Stimulated activated naive B cell treated with anti-CD40 and anti-IgM and Interleukin-4, amounts not matched to agents 10 μg/mL and 1 μg/mL and 100 μg/mL, for 72 hours (primary cell): ENCODE measurements at regions not wholly inside any gene's neighbourhood (a gene's known extent, or its start where the extent isn't known, plus 50 kb on each side); places are given as distances from the start of the nearest gene placed in this dataset.
"Not testable (repeated sequence)": the region's sequence is repeated elsewhere in the genome, so short reads cannot be mapped to it uniquely, and the experiment has no call there.

Source experiments
- ATAC-seq, 2 donors: fragments of 150-1000 bp; cut with Tn5 transposase; replicated peaks; 2 replicates each; pipeline ENCODE4 v1.10.0; 2021; ENCODE audit warnings: moderate library complexity in 1 of 2
- DNase-seq: peaks from one replicate; pipeline ENCODE4 v3.0.0; 2021
- H3K27ac Mint-ChIP-seq: one replicate; pipeline ENCODE4 v1.8.0; 2022; ENCODE audit warnings: mild to moderate bottlenecking, mixed read lengths
- H3K27me3 Mint-ChIP-seq, 2 donors: one replicate each; pipeline ENCODE4 v1.8.0; 2022; ENCODE audit warnings: mixed read lengths in 2 of 2
- H3K36me3 Mint-ChIP-seq, 2 donors: one replicate each; pipeline ENCODE4 v1.8.0; 2022; ENCODE audit warnings: mixed read lengths in 2 of 2, mild to moderate bottlenecking in 1 of 2
- H3K4me1 Mint-ChIP-seq, 2 donors: one replicate each; pipeline ENCODE4 v1.8.0; 2022; ENCODE audit warnings: mixed read lengths in 2 of 2, mild to moderate bottlenecking in 1 of 2
- H3K4me3 Mint-ChIP-seq, 2 donors: one replicate each; pipeline ENCODE4 v1.8.0; 2022; ENCODE audit warnings: mild to moderate bottlenecking in 2 of 2, mixed read lengths in 2 of 2, moderate library complexity in 1 of 2
- H3K9me3 Mint-ChIP-seq, 2 donors: one replicate each; pipeline ENCODE4 v1.8.0; 2022; ENCODE audit warnings: mixed read lengths in 2 of 2, mild to moderate bottlenecking in 1 of 2

DNA sequence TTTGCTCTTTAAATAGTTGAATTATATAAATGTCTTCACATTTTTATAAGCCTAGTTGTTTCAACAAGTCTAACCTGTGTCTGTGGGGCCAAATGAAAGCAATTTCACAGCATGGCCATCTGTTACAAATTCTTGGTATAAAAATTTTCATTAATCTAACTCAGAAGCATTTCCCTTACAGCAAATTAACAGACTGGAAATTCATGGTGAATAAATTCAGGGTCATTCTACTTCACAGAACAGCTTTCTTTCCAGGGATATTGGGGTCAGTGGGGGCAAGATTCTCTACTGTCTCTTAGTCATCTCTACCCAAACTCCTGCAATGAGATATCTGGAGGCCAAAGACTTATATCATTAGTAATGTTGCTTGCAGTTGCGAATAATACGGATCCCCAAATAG lies 352.1 kb downstream of the MMUT start:
- no peak for ATAC-seq
- H3K27me3 Mint-ChIP-seq: no peaks in the 10 kb centered on the region
- H3K36me3 Mint-ChIP-seq: no peaks in the 10 kb centered on the region
- H3K27ac Mint-ChIP-seq: no peak overlapping the region
- H3K4me3 Mint-ChIP-seq: no peak overlapping the region
- no peaks in the 10 kb centered on the region for H3K4me1 Mint-ChIP-seq
- H3K9me3 Mint-ChIP-seq: peaks cover 6 to 7% of the 10 kb centered on the region in 2 donors
- no peak for DNase-seq

GRCh38 chr6:49097664-49098063 lies 365.4 kb downstream of the MMUT start:
- H3K27me3 Mint-ChIP-seq, H3K4me3 Mint-ChIP-seq, ATAC-seq, DNase-seq, H3K36me3 Mint-ChIP-seq, H3K4me1 Mint-ChIP-seq, H3K27ac Mint-ChIP-seq: not testable (repeated sequence)
- H3K9me3 Mint-ChIP-seq: peaks cover 8 to 11% of the 10 kb centered on the region in 2 donors

DNA sequence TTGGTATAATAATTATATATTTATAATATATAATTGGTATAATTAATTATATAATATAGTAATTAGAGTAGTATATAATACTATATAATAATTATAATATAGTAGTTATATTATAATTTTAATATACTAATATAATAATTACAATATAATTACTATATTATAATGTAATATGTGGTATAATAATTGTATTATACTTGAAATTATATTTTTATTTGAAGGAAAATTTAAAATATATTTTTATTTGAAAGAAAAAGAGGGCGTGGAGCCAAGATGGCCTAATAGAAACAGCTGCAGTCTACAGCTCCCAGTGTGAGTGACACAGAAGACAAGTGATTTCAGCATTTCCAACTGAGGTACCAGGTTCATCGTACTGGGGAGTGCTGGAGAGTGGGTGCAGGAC lies 365.9 kb downstream of the MMUT start:
- Mint-ChIP-seq H3K9me3 (peaks cover 8 to 11% of the 10 kb centered on the region in 2 donors), H3K36me3 (no peaks in the 10 kb centered on the region), H3K4me3 (no peak overlapping the region), H3K27me3 (no peaks in the 10 kb centered on the region), H3K27ac (no peak overlapping the region), H3K4me1 (no peaks in the 10 kb centered on the region)
- DNase-seq (no peak), ATAC-seq (no peak)

DNA sequence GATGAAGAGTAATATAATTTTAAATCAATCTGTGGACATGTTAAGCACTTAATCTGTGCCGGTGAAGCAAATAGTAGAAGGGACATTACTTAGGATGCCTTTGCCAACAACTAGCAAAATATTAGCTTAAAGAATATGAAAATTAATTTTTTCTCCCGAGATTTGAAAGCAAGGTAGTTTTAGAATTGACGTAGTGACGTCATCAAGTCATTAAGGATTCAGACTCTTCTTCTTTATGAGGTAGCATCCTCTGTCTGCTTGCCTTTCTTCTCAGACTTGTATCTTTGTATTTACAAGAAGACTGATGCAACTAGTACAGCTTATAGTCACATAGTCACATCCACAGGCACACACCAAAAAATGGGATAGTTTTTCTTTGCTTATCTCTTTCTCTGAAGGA lies 374.4 kb downstream of the MMUT start:
- Mint-ChIP-seq H3K4me1 (no peaks in the 10 kb centered on the region), H3K9me3 (peaks cover 0 to 5% of the 10 kb centered on the region in 2 donors), H3K27me3 (no peaks in the 10 kb centered on the region), H3K4me3 (no peak overlapping the region), H3K36me3 (no peaks in the 10 kb centered on the region), H3K27ac (no peak overlapping the region)
- ATAC-seq (no peak), DNase-seq (no peak)

- DNase-seq: no peak
- H3K27me3 Mint-ChIP-seq: no peaks in the 10 kb centered on the region
- no peaks in the 10 kb centered on the region for H3K4me1 Mint-ChIP-seq
- H3K27ac Mint-ChIP-seq: no peak overlapping the region
- no peaks in the 10 kb centered on the region for H3K36me3 Mint-ChIP-seq
- no peak overlapping the region for H3K4me3 Mint-ChIP-seq
- peaks cover 0 to 5% of the 10 kb centered on the region in 2 donors for H3K9me3 Mint-ChIP-seq
- no peak for ATAC-seq
Measured at GRCh38 chr6:49087369-49087768, 375.7 kb downstream of the MMUT start.

DNA sequence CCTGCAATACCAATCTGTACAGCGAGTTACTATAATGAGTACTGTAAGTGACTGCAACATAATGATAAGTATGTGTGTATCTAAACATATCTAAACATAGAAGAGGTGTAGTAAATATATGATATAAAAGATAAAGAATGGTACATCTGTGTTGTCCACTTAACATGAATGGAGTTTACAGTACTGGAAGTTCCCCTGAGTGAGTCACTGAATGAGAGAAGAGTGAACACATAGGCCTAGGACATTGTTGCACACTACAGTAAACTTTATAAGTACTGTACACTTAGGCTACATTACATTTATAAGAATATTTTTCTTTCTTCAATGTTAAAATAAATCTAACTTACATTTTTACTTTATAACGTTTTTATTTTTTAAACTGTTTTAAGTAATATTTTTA lies 380.4 kb downstream of the MMUT start:
- H3K27ac Mint-ChIP-seq: no peak overlapping the region
- no peak for DNase-seq
- H3K4me3 Mint-ChIP-seq: no peak overlapping the region
- no peak for ATAC-seq
- peaks cover 0 to 3% of the 10 kb centered on the region in 2 donors for H3K9me3 Mint-ChIP-seq
- no peaks in the 10 kb centered on the region for H3K27me3 Mint-ChIP-seq
- no peaks in the 10 kb centered on the region for H3K4me1 Mint-ChIP-seq
- H3K36me3 Mint-ChIP-seq: no peaks in the 10 kb centered on the region

GRCh38 chr6:49072885-49073620 lies 390.0 kb downstream of the MMUT start:
- no peaks in the 10 kb centered on the region for H3K36me3 Mint-ChIP-seq
- no peak for ATAC-seq
- no peak overlapping the region for H3K4me3 Mint-ChIP-seq
- H3K4me1 Mint-ChIP-seq: no peaks in the 10 kb centered on the region
- peaks cover 3 to 9% of the 10 kb centered on the region in 2 donors for H3K9me3 Mint-ChIP-seq
- no peak overlapping the region for H3K27ac Mint-ChIP-seq
- DNase-seq: no peak
- H3K27me3 Mint-ChIP-seq: no peaks in the 10 kb centered on the region

GRCh38 chr6:49072146-49072545 lies 390.9 kb downstream of the MMUT start:
- H3K27me3 Mint-ChIP-seq: no peaks in the 10 kb centered on the region
- no peak overlapping the region for H3K27ac Mint-ChIP-seq
- no peaks in the 10 kb centered on the region for H3K36me3 Mint-ChIP-seq
- ATAC-seq (no peak), DNase-seq (no peak)
- H3K4me3 Mint-ChIP-seq: no peak overlapping the region
- peaks cover 3 to 11% of the 10 kb centered on the region in 2 donors for H3K9me3 Mint-ChIP-seq
- H3K4me1 Mint-ChIP-seq: no peaks in the 10 kb centered on the region

DNA sequence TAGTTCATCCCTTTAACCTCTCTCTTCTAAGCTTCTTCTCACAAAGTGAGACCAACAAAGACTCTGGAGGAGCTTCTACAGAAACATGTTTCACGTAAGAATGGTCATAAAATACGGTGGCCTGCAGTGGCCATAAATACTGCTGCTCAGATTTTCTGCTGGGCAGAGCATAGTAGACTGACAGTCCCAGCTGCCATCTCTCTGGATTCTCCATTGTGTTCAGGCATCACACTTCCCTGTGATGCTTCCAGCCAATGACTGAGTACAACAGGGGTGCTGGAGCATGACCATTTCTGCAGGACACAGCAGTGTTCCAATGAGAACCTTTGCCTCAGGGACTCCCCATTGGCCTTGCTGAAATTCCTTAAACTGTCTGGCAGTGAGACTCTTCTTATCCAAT lies 392.6 kb downstream of the MMUT start:
- H3K27ac Mint-ChIP-seq: no peak overlapping the region
- no peak overlapping the region for H3K4me3 Mint-ChIP-seq
- no peaks in the 10 kb centered on the region for H3K4me1 Mint-ChIP-seq
- no peaks in the 10 kb centered on the region for H3K27me3 Mint-ChIP-seq
- DNase-seq (no peak), ATAC-seq (no peak)
- peaks cover 3 to 12% of the 10 kb centered on the region in 2 donors for H3K9me3 Mint-ChIP-seq
- no peaks in the 10 kb centered on the region for H3K36me3 Mint-ChIP-seq

GRCh38 chr6:49054311-49054710 lies 408.7 kb downstream of the MMUT start:
- ATAC-seq (no peak), DNase-seq (no peak)
- H3K36me3 Mint-ChIP-seq: no peaks in the 10 kb centered on the region
- H3K4me1 Mint-ChIP-seq: no peaks in the 10 kb centered on the region
- H3K27me3 Mint-ChIP-seq: no peaks in the 10 kb centered on the region
- no peak overlapping the region for H3K4me3 Mint-ChIP-seq
- peaks cover 0 to 7% of the 10 kb centered on the region in 2 donors for H3K9me3 Mint-ChIP-seq
- H3K27ac Mint-ChIP-seq: no peak overlapping the region

DNA sequence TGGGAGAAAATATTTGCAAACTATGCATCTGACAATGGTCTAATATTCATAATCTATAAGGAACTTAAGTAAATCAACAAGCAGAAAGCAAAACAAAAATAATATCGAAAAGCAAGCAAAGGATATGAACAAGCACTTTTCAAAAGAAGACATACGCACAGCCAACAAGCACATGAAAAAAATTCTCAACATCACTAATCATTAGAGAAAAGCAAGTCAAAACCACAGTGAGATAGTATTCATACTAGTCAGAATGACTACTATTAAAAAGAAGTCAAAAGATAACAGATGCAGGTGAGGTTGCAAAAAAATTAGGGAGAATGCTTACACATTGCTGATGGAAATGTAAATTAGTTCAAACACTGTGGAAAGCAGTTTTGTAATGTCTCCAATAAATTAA lies 410.2 kb downstream of the MMUT start:
- peaks cover 0 to 4% of the 10 kb centered on the region in 2 donors for H3K9me3 Mint-ChIP-seq
- no peaks in the 10 kb centered on the region for H3K4me1 Mint-ChIP-seq
- no peaks in the 10 kb centered on the region for H3K36me3 Mint-ChIP-seq
- no peaks in the 10 kb centered on the region for H3K27me3 Mint-ChIP-seq
- DNase-seq (no peak), ATAC-seq (no peak)
- no peak overlapping the region for H3K27ac Mint-ChIP-seq
- H3K4me3 Mint-ChIP-seq: no peak overlapping the region

GRCh38 chr6:49051281-49051680 lies 411.8 kb downstream of the MMUT start:
- H3K36me3 Mint-ChIP-seq: no peaks in the 10 kb centered on the region
- H3K9me3 Mint-ChIP-seq: peaks cover 0 to 3% of the 10 kb centered on the region in 2 donors
- ATAC-seq (no peak), DNase-seq (no peak)
- H3K27ac Mint-ChIP-seq: no peak overlapping the region
- H3K4me1 Mint-ChIP-seq: no peaks in the 10 kb centered on the region
- H3K4me3 Mint-ChIP-seq: no peak overlapping the region
- no peaks in the 10 kb centered on the region for H3K27me3 Mint-ChIP-seq

- H3K36me3 Mint-ChIP-seq: no peaks in the 10 kb centered on the region
- H3K27ac Mint-ChIP-seq: no peak overlapping the region
- H3K9me3 Mint-ChIP-seq: peaks cover 3% of the 10 kb centered on the region in 2 donors
- no peaks in the 10 kb centered on the region for H3K27me3 Mint-ChIP-seq
- ATAC-seq: no peak
- no peaks in the 10 kb centered on the region for H3K4me1 Mint-ChIP-seq
- DNase-seq: no peak
- no peak overlapping the region for H3K4me3 Mint-ChIP-seq
Measured at GRCh38 chr6:49050584-49050983, 412.5 kb downstream of the MMUT start.

DNA sequence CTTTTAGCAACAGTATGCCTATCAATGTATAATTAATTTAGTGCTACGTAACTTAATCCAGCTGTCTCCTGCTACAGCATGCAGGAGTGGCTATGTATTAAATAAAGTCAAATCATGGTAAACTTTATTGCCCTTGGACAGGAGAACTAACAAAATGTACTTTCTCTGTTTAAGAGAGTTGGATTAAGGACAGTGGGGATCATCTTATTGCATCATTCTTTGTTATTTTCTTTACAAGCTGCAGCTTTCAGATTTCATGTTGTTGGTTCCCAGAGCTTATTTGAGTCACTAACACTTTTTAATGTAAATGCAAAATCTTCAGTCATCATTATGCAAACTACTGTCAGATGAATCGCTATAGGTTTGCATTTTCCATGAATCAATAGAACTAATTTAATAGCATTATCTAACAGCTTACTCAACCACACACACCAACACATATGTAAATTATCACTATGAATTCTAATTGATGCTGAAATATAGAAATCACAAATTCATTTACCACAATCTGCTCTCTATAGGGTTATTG lies 424.7 kb downstream of the MMUT start:
- no peak overlapping the region for H3K4me3 Mint-ChIP-seq
- ATAC-seq: no peak
- H3K4me1 Mint-ChIP-seq: no peaks in the 10 kb centered on the region
- no peak overlapping the region for H3K27ac Mint-ChIP-seq
- H3K36me3 Mint-ChIP-seq: peaks cover 0 to 1% of the 10 kb centered on the region in 2 donors
- H3K27me3 Mint-ChIP-seq: no peaks in the 10 kb centered on the region
- no peak for DNase-seq
- H3K9me3 Mint-ChIP-seq: peaks cover 0 to 7% of the 10 kb centered on the region in 2 donors

DNA sequence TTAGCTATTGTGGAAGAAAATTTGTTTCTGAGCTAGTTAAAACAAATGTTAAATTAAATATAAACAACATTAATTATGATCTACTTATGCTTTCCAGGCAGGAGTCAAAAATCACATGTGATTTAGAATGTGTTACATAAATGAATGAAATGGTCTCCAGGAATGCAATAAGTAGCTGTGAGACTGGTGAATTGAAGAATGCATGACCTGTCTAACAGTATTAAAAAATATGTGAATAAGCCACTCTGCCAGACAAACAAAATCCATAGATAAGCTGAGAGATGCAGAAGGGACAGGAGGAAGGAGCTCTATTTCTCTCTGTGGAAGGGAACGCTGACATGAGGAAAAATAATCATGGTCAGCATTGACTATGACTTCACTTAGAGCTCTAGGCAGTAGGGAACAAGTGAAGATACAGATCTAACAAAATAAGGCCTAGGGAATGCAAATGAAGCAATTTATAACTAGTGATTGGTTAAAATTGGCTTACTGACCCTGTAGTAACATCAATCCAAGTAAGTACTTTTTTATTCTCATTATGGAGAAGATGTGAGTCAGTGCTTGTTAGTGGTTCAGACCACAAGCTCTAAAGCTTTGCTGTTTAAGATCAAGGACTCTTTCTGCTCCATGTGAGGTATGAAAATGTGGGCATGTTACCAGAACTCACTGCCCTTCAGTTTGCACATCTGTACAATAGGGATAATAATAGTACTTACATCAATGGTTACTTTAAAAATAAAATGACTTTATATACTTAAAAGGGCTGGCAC lies 432.6 kb downstream of the MMUT start:
- H3K36me3 Mint-ChIP-seq: no peaks in the 10 kb centered on the region
- DNase-seq: no peak
- peaks cover 0 to 8% of the 10 kb centered on the region in 2 donors for H3K9me3 Mint-ChIP-seq
- ATAC-seq: no peak
- no peaks in the 10 kb centered on the region for H3K4me1 Mint-ChIP-seq
- H3K27me3 Mint-ChIP-seq: no peaks in the 10 kb centered on the region
- no peak overlapping the region for H3K4me3 Mint-ChIP-seq
- H3K27ac Mint-ChIP-seq: no peak overlapping the region
